IMR-90 (cell line): ENCODE measurements at regions not wholly inside any gene's neighbourhood (a gene's known extent, or its start where the extent isn't known, plus 50 kb on each side); places are given as distances from the start of the nearest gene placed in this dataset.

Source experiments
- ATAC-seq: fragments of 200-7000 bp; cut with Tn5 transposase; 2 replicates; pipeline ENCODE4 v1.9.1; 2020; ENCODE audit warnings: low read depth, mild to moderate bottlenecking, moderate library complexity
- BruUV-seq: library from RNA; stranded (reverse); fragments of 400-500 nt; replicated peaks from 2 replicates; lab custom pipeline; 2021; lab: Mats Ljungman, UMichigan
- CTCF ChIA-PET: fragments of 300-600 bp; formaldehyde crosslinking; extraction: SDS; loops from one replicate; lab custom pipeline; 2021; ENCODE audit warnings: antibody characterized with exemption; lab: Yijun Ruan, JAX
- POLR2A ChIA-PET: fragments of 300-600 bp; sonication (Branson Sonifier 250); formaldehyde crosslinking; loops from one replicate; lab custom pipeline; 2022; ENCODE audit warnings: antibody characterized with exemption; ENCODE audit not compliant: unreplicated experiment; lab: Charles Lee
- DNase-seq: peaks from one replicate; pipeline ENCODE4 v3.0.0; 2013
- H2AFZ ChIP-seq: replicated peaks from 2 replicates; pipeline ENCODE3; 2013; ENCODE audit warnings: low read length, mild to moderate bottlenecking; ENCODE audit not compliant: poor library complexity
- H2AK5ac ChIP-seq: 2 replicates; pipeline ENCODE4 v1.6.1; 2013; ENCODE audit warnings: low read depth, low read length, inconsistent platforms
- H2AK9ac ChIP-seq: replicated peaks from 2 replicates; pipeline ENCODE3; 2013; ENCODE audit warnings: mild to moderate bottlenecking, low read depth, low read length, moderate library complexity; ENCODE audit not compliant: poor library complexity
- H2BK120ac ChIP-seq: 2 replicates; pipeline ENCODE4 v1.6.1; 2013; ENCODE audit warnings: low read depth, low read length, inconsistent platforms
- H2BK15ac ChIP-seq: 3 replicates; pipeline ENCODE4 v1.6.1; 2013; ENCODE audit warnings: low read depth, low read length, inconsistent platforms
- H2BK20ac ChIP-seq: 2 replicates; pipeline ENCODE4 v1.6.1; 2013; ENCODE audit warnings: low read depth, mild to moderate bottlenecking, inconsistent platforms, low read length, moderate library complexity
- H2BK5ac ChIP-seq: 2 replicates; pipeline ENCODE4 v1.6.1; 2013; ENCODE audit warnings: mild to moderate bottlenecking, low read depth, low read length, inconsistent platforms; ENCODE audit not compliant: poor library complexity, severe bottlenecking
- H3K14ac ChIP-seq: replicated peaks from 2 replicates; pipeline ENCODE4 v1.6.1; 2013; ENCODE audit warnings: low read depth, low read length, inconsistent platforms
- H3K18ac ChIP-seq: 2 replicates; pipeline ENCODE4 v1.6.1; 2013; ENCODE audit warnings: low read depth, low read length, control low read depth
- H3K23ac ChIP-seq: 2 replicates; pipeline ENCODE4 v1.6.1; 2013; ENCODE audit warnings: low read depth, low read length, inconsistent platforms
- H3K27ac ChIP-seq: 2 replicates; pipeline ENCODE4 v1.5.1; 2013; ENCODE audit warnings: mild to moderate bottlenecking, control low read depth, low read length; ENCODE audit not compliant: insufficient read depth
- H3K27me3 ChIP-seq: 2 replicates; pipeline ENCODE4 v1.6.1; 2013; ENCODE audit warnings: low read length; ENCODE audit not compliant: control insufficient read depth, insufficient read depth
- H3K36me3 ChIP-seq: 2 replicates; pipeline ENCODE4 v1.6.1; 2013; ENCODE audit warnings: low read length, mixed read lengths; ENCODE audit not compliant: control insufficient read depth, insufficient read depth
- H3K4ac ChIP-seq: 2 replicates; pipeline ENCODE4 v1.6.1; 2013; ENCODE audit warnings: low read depth, low read length, inconsistent platforms
- H3K4me1 ChIP-seq: 2 replicates; pipeline ENCODE4 v1.6.1; 2013; ENCODE audit warnings: low read length, mixed read lengths; ENCODE audit not compliant: control insufficient read depth, insufficient read depth
- H3K4me2 ChIP-seq: 2 replicates; pipeline ENCODE4 v1.6.1; 2013; ENCODE audit warnings: low read depth, mild to moderate bottlenecking, control low read depth, low read length, moderate library complexity
- H3K4me3 ChIP-seq: 2 replicates; pipeline ENCODE4 v1.5.1; 2013; ENCODE audit warnings: low read depth, mild to moderate bottlenecking, control low read depth, low read length, moderate library complexity; ENCODE audit not compliant: insufficient read depth
- H3K56ac ChIP-seq: 2 replicates; pipeline ENCODE4 v1.6.1; 2013; ENCODE audit warnings: low read length, inconsistent platforms; ENCODE audit not compliant: insufficient read depth; ENCODE audit errors: extremely low read depth
- H3K79me1 ChIP-seq, 2 experiments: 2 replicates each; pipeline ENCODE4 v1.6.1; 2013; ENCODE audit warnings: low read length in 2 of 2, inconsistent platforms in 1 of 2, low read depth in 1 of 2
- H3K9ac ChIP-seq: 2 replicates; pipeline ENCODE4 v1.6.1; 2013; ENCODE audit warnings: low read depth, low read length, control low read depth
- H3K9me1 ChIP-seq: 2 replicates; pipeline ENCODE4 v1.6.1; 2013; ENCODE audit warnings: low read length, inconsistent platforms; ENCODE audit not compliant: insufficient read depth
- H3K9me3 ChIP-seq: 2 replicates; pipeline ENCODE4 v1.6.1; 2013; ENCODE audit warnings: low read length; ENCODE audit not compliant: control insufficient read depth, insufficient read depth
- H4K20me1 ChIP-seq: 2 replicates; pipeline ENCODE4 v1.6.1; 2013; ENCODE audit warnings: low read length, inconsistent platforms; ENCODE audit not compliant: insufficient read depth
- H4K5ac ChIP-seq: 2 replicates; pipeline ENCODE4 v1.6.1; 2013; ENCODE audit warnings: mild to moderate bottlenecking, low read depth, low read length, control low read depth
- H4K8ac ChIP-seq, 2 experiments: 2 replicates each; pipeline ENCODE4 v1.6.1; 2013; ENCODE audit warnings: low read depth in 2 of 2, low read length in 2 of 2, control low read depth in 1 of 2, inconsistent platforms in 1 of 2
- H4K91ac ChIP-seq: 2 replicates; pipeline ENCODE4 v1.6.1; 2013; ENCODE audit warnings: low read depth, low read length, inconsistent platforms; ENCODE audit not compliant: insufficient read depth
- CEBPB ChIP-seq: IDR thresholded peaks from 2 replicates; pipeline ENCODE4 v1.6.1; 2012; ENCODE audit warnings: low read depth, low read length, improper control_type of control experiment
- CHD1 ChIP-seq: IDR thresholded peaks from 2 replicates; pipeline ENCODE4 v1.6.1; 2012; ENCODE audit warnings: low read depth, low read length, improper control_type of control experiment
- MAFK ChIP-seq: IDR thresholded peaks from 2 replicates; pipeline ENCODE4 v1.6.1; 2012; ENCODE audit warnings: low read depth, low read length, improper control_type of control experiment
- MXI1 ChIP-seq: IDR thresholded peaks from 2 replicates; pipeline ENCODE4 v1.6.1; 2012; ENCODE audit warnings: low read depth, mild to moderate bottlenecking, low read length, moderate library complexity, borderline replicate concordance
- NFE2L2 ChIP-seq: fragments of 150-350 bp; IDR thresholded peaks from 2 replicates; pipeline ENCODE4 v1.6.1; 2016; ENCODE audit warnings: low read depth, mild to moderate bottlenecking, low read length
- WGBS, 2 experiments: methylation state at CpG; one replicate each; pipeline versions ENCODE4 v1.1.5 to v1.1.7; 2013; ENCODE audit warnings: missing lambda C conversion rate in 2 of 2; ENCODE audit not compliant: insufficient read length in 1 of 2; ENCODE audit errors: extremely low coverage in 2 of 2; 5-methylcytosine and 5-hydroxymethylcytosine counted together
- dilution Hi-C: fragments of 300-500 bp; cut with HindIII; formaldehyde crosslinking; loops from one replicate; pipeline ENCODE4 v1.14.3; 2018; ENCODE audit warnings: low sequenced_read_pairs; ENCODE audit not compliant: unreplicated experiment
- in situ Hi-C: fragments of 300-500 bp; cut with MboI; formaldehyde crosslinking; loops from 3 replicates; pipeline ENCODE4 v1.14.3; 2019; ENCODE audit warnings: low sequenced_read_pairs, inconsistent platforms, mixed read lengths
- intact Hi-C: fragments of 100-400 bp; cut with micrococcal nuclease; formaldehyde crosslinking; loops from 2 replicates; pipeline ENCODE4 v1.10.0; 2022
- TF ChIP-seq, protein P1 (sequence below): conservative IDR thresholded peaks from 2 replicates; pipeline ENCODE4 v1.5.1; 2012; ENCODE audit warnings: mild to moderate bottlenecking, low read depth, low read length, improper control_type of control experiment
- TF ChIP-seq, protein P2 (sequence below): fragments of 150-350 bp; IDR thresholded peaks from 2 replicates; pipeline ENCODE4 v1.6.1; 2017; ENCODE audit warnings: mild to moderate bottlenecking, antibody characterized with exemption, low read length, low read depth

DNA sequence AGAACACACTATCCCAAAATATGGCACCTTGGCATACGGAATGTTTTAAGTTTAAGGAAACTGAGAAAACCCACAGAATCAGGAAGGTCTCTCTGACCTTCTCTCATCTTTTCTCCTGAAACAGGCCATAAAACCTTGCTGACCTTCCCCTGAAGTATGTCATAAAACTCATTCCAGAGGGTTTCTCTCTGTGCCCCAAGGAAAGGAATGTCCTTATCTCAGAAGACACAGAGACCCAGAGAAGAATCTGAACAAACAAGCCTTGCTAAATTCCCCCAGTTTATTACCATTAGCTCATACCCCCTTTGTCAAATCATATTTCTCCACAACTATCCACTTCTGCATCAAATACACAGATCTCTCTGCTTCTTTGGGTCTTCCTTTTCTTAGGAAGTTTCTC, 603.1 kb downstream of the MCTP2 start:
- H3K9ac ChIP-seq, result no peak overlapping the region
- no peak overlapping the region for H2AFZ ChIP-seq
- POLR2A ChIA-PET, result no interaction called here
- H4K5ac ChIP-seq, result no peak overlapping the region
- H2AK5ac ChIP-seq, result no peak overlapping the region
- WGBS, 2 experiments, result no CpG with 5 or more reads among the region's 1 CpG
- H3K4me1 ChIP-seq, result no peaks in the 10 kb centered on the region
- DNase-seq, result no peak
- no TSS peak for BruUV-seq
- H3K56ac ChIP-seq, result no peak overlapping the region
- H2BK120ac ChIP-seq, result no peak overlapping the region
- no peak overlapping the region for H3K14ac ChIP-seq
- TF ChIP-seq NFE2L2, result no peak
- TF ChIP-seq, protein P1, sequence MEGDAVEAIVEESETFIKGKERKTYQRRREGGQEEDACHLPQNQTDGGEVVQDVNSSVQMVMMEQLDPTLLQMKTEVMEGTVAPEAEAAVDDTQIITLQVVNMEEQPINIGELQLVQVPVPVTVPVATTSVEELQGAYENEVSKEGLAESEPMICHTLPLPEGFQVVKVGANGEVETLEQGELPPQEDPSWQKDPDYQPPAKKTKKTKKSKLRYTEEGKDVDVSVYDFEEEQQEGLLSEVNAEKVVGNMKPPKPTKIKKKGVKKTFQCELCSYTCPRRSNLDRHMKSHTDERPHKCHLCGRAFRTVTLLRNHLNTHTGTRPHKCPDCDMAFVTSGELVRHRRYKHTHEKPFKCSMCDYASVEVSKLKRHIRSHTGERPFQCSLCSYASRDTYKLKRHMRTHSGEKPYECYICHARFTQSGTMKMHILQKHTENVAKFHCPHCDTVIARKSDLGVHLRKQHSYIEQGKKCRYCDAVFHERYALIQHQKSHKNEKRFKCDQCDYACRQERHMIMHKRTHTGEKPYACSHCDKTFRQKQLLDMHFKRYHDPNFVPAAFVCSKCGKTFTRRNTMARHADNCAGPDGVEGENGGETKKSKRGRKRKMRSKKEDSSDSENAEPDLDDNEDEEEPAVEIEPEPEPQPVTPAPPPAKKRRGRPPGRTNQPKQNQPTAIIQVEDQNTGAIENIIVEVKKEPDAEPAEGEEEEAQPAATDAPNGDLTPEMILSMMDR, result no peak
- TF ChIP-seq, protein P2, sequence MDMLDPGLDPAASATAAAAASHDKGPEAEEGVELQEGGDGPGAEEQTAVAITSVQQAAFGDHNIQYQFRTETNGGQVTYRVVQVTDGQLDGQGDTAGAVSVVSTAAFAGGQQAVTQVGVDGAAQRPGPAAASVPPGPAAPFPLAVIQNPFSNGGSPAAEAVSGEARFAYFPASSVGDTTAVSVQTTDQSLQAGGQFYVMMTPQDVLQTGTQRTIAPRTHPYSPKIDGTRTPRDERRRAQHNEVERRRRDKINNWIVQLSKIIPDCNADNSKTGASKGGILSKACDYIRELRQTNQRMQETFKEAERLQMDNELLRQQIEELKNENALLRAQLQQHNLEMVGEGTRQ, result no peak
- TF ChIP-seq MXI1, result no peak
- TF ChIP-seq CHD1, result no peak
- TF ChIP-seq CEBPB, result no peak
- TF ChIP-seq MAFK, result no peak
- no peaks in the 10 kb centered on the region for H3K79me1 ChIP-seq
- H3K27me3 ChIP-seq, result no peaks in the 10 kb centered on the region
- H2AK9ac ChIP-seq, result no peak overlapping the region
- H3K23ac ChIP-seq, result no peak overlapping the region
- ATAC-seq, result no peak
- H3K9me3 ChIP-seq, result peaks cover 14% of the 10 kb centered on the region
- H3K4me3 ChIP-seq, result no peak overlapping the region
- H4K8ac ChIP-seq, result no peak overlapping the region
- in situ Hi-C loops (no loop called here), dilution Hi-C loops (no loop called here), intact Hi-C loops (no loop called here)
- no peak overlapping the region for H2BK15ac ChIP-seq
- no peak overlapping the region for H3K4me2 ChIP-seq
- H4K20me1 ChIP-seq, result no peaks in the 10 kb centered on the region
- H3K27ac ChIP-seq, result no peak overlapping the region
- no peaks in the 10 kb centered on the region for H3K9me1 ChIP-seq
- no peaks in the 10 kb centered on the region for H3K36me3 ChIP-seq
- CTCF ChIA-PET, result no interaction called here
- H3K18ac ChIP-seq, result no peak overlapping the region
- no peak overlapping the region for H4K91ac ChIP-seq
- no peak overlapping the region for H2BK20ac ChIP-seq
- no peak overlapping the region for H2BK5ac ChIP-seq
- no peak overlapping the region for H3K4ac ChIP-seq
